K562 (cell line): ENCODE measurements at regions not wholly inside any gene's neighbourhood (a gene's known extent, or its start where the extent isn't known, plus 50 kb on each side); places are given as distances from the start of the nearest gene placed in this dataset.
"Not testable (repeated sequence)": the region's sequence is repeated elsewhere in the genome, so short reads cannot be mapped to it uniquely, and the experiment has no call there.

Experiments used
- ATAC-seq: fragments of 200-7000 bp; cut with Tn5 transposase; 3 replicates; pipeline ENCODE4 v1.9.1; 2020; ENCODE audit warnings: moderate library complexity
- BruUV-seq: library from RNA; stranded (reverse); fragments of 400-500 nt; replicated peaks from 2 replicates; lab custom pipeline; 2021; lab: Mats Ljungman, UMichigan
- CTCF ChIA-PET: fragments of 300-600 bp; formaldehyde crosslinking; extraction: SDS; loops from one replicate; lab custom pipeline; 2021; ENCODE audit warnings: low intra/inter-chr PET ratio; lab: Yijun Ruan, JAX
- POLR2A ChIA-PET: fragments of 300-600, 350-650 bp; sonication (Branson Sonifier 250); formaldehyde crosslinking; extraction: SDS; loops from one replicate; lab custom pipeline; 2021; ENCODE audit warnings: antibody characterized with exemption, inconsistent platforms; lab: Yijun Ruan, JAX
- DNase-seq, 4 experiments: peaks; one replicate each; pipeline versions ENCODE4 v3.0.0 to v3.0.0-alpha.2; 2011 to 2018; ENCODE audit warnings: low spot score in 3 of 4, mixed read lengths in 3 of 4; ENCODE audit errors: extremely low read depth in 1 of 4
- FAIRE-seq: peaks from 2 replicates; lab custom pipeline; 2011; peaks lifted over from hg19 to GRCh38; lab: Jason Lieb, UNC
- H2AFZ ChIP-seq: 2 replicates; pipeline ENCODE4 v1.6.0; 2011; ENCODE audit warnings: low read depth, low read length, control low read depth, inconsistent platforms
- H3K27ac ChIP-seq: fragments of 200-600 bp; 3 replicates; pipeline ENCODE4 v1.8.0; 2011; ENCODE audit warnings: low read depth, mild to moderate bottlenecking, control low read depth, inconsistent platforms, low read length, moderate library complexity, mixed read lengths; ENCODE audit errors: extremely low read depth
- H3K27me3 ChIP-seq, 2 experiments: fragments of 300-600 bp in 1 of 2; 2 replicates in 1 of 2; 3 replicates in 1 of 2; pipeline versions ENCODE4 v1.6.0 to v1.8.0; 2011; ENCODE audit warnings: inconsistent platforms in 2 of 2, low read length in 2 of 2, mild to moderate bottlenecking in 1 of 2, mixed read lengths in 1 of 2, moderate library complexity in 1 of 2; ENCODE audit not compliant: control insufficient read depth in 2 of 2, insufficient read depth in 2 of 2
- H3K36me3 ChIP-seq: fragments of 300-600 bp; 3 replicates; pipeline ENCODE4 v1.8.0; 2011; ENCODE audit warnings: mild to moderate bottlenecking, low read length, inconsistent platforms; ENCODE audit not compliant: control insufficient read depth, insufficient read depth
- H3K4me1 ChIP-seq, 2 experiments: fragments of 200-600 bp in 1 of 2; replicated peaks in 1 of 2; 2 replicates in 1 of 2; 3 replicates in 1 of 2; pipeline versions ENCODE4 v1.5.1 to v1.8.0; 2011; ENCODE audit warnings: inconsistent platforms in 2 of 2, low read length in 2 of 2, mild to moderate bottlenecking in 1 of 2, mixed read lengths in 1 of 2, moderate library complexity in 1 of 2; ENCODE audit not compliant: control insufficient read depth in 2 of 2, insufficient read depth in 2 of 2
- H3K4me2 ChIP-seq: 2 replicates; pipeline ENCODE4 v1.6.1; 2011; ENCODE audit warnings: low read length, control low read depth, inconsistent platforms, mixed read lengths; ENCODE audit not compliant: insufficient read depth
- H3K4me3 ChIP-seq: fragments of 200-600 bp; sonication (generic), shearing (Covaris generic); 2 replicates; pipeline ENCODE4 v1.5.1; 2016; ENCODE audit warnings: control low read depth, inconsistent platforms
- H3K79me2 ChIP-seq: fragments of 200-600 bp; 3 replicates; pipeline ENCODE4 v1.8.0; 2011; ENCODE audit warnings: low read length, inconsistent platforms; ENCODE audit not compliant: control insufficient read depth, insufficient read depth
- H3K9ac ChIP-seq, 2 experiments: 2 replicates each; pipeline versions ENCODE4 v1.6.0 to v1.6.1; 2011; ENCODE audit warnings: low read depth in 2 of 2, low read length in 2 of 2, control low read depth in 1 of 2, inconsistent platforms in 1 of 2, mild to moderate bottlenecking in 1 of 2, mixed read lengths in 1 of 2; ENCODE audit not compliant: insufficient read depth in 1 of 2
- H3K9me1 ChIP-seq: one replicate; pipeline ENCODE4 v1.6.0; 2011; ENCODE audit warnings: inconsistent platforms, mild to moderate bottlenecking, low read length, moderate library complexity; ENCODE audit not compliant: control insufficient read depth, insufficient read depth
- H3K9me3 ChIP-seq: replicated peaks from 2 replicates; pipeline ENCODE4 v1.5.1; 2011; ENCODE audit warnings: low read depth, low read length, inconsistent platforms; ENCODE audit not compliant: control insufficient read depth, insufficient read depth
- H4K20me1 ChIP-seq: replicated peaks from 2 replicates; pipeline ENCODE4 v1.6.1; 2011; ENCODE audit warnings: low read length, inconsistent platforms, mixed read lengths; ENCODE audit not compliant: control insufficient read depth, insufficient read depth
- WGBS: fragments of 100-300 bp; shearing (Covaris generic); methylation state at CpG from one replicate; pipeline ENCODE4 v1.1.6; 2016; ENCODE audit warnings: low coverage, mixed read lengths; ENCODE audit not compliant: insufficient coverage; ENCODE audit errors: missing lambda C conversion rate; 5-methylcytosine and 5-hydroxymethylcytosine counted together
- in situ Hi-C: fragments of 300-500 bp; cut with MboI; formaldehyde crosslinking; loops from 4 replicates; pipeline ENCODE4 v1.15.0; 2018; ENCODE audit warnings: inconsistent platforms, mixed read lengths
- intact Hi-C: fragments of 100-400 bp; cut with micrococcal nuclease; formaldehyde crosslinking; loops from 2 replicates; pipeline ENCODE4 v1.14.2; 2022

DNA sequence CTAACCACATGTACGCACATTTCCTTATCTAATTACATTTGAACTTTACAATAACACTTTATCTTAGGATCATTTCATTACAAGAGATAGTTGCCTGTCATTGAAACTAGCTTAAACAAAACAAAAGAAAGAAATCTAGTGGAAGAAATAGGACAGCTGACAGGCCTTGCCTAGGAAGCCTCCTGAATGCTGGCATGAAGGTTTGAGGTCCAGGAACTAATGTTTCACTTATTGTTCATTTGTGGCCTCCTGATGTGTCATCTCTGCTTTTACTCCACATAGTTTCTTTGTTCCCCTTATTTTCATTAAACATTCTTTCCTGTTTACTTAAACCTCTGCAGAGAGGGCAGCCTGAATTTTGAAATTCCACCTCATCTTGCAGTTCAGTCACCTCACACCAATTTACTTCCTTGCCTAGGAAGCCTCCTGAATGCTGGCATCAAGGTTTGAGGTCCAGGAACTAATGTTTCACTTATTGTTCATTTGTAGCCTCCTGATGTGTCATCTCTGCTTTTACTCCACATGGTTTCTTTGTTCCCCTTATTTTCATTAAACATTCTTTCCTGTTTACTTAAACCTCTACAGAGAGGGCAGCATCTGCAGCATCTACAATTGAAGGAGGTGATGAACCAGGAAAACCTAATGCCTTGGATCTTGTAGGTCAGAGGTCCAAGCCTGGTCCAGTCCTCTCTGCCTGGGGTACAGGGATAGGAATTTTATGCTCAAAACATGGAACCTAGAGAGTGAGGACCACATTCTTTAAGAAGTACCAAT, 319.2 kb downstream of the SPATA31A1 start:
- H3K9ac ChIP-seq, intact Hi-C loops, ATAC-seq, H3K36me3 ChIP-seq, BruUV-seq, H2AFZ ChIP-seq, H3K4me1 ChIP-seq, DNase-seq, H3K79me2 ChIP-seq, H4K20me1 ChIP-seq, POLR2A ChIA-PET, FAIRE-seq, H3K4me3 ChIP-seq, H3K27me3 ChIP-seq, CTCF ChIA-PET, in situ Hi-C loops, H3K4me2 ChIP-seq, H3K27ac ChIP-seq, H3K9me3 ChIP-seq, H3K9me1 ChIP-seq: not testable (repeated sequence)
- no CpG with 5 or more reads among the region's 1 CpG for WGBS

DNA sequence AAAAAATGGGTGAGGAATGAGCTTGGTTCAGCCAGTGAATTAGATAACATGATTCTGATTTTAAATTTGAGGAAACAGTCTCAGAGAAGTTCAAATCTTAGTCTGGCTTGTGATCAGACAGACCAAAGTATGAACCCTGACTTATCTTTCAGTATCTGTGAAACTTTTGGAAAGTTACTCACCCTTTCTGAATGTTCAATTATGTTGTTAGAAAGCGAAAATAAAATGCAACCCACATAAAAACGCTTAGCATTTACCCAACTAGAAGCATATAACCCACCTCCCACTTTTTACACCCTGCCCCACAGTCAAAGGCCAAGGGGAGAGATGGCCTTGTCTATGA, 319.7 kb downstream of the SPATA31A1 start:
- H4K20me1 ChIP-seq, H2AFZ ChIP-seq, H3K4me1 ChIP-seq, H3K27ac ChIP-seq, intact Hi-C loops, H3K36me3 ChIP-seq, CTCF ChIA-PET, FAIRE-seq, H3K9me1 ChIP-seq, ATAC-seq, POLR2A ChIA-PET, H3K27me3 ChIP-seq, H3K4me2 ChIP-seq, DNase-seq, H3K4me3 ChIP-seq, BruUV-seq, in situ Hi-C loops, H3K79me2 ChIP-seq, H3K9me3 ChIP-seq, H3K9ac ChIP-seq: not testable (repeated sequence)
- no CpG with 5 or more reads among the region's 2 CpGs for WGBS

DNA sequence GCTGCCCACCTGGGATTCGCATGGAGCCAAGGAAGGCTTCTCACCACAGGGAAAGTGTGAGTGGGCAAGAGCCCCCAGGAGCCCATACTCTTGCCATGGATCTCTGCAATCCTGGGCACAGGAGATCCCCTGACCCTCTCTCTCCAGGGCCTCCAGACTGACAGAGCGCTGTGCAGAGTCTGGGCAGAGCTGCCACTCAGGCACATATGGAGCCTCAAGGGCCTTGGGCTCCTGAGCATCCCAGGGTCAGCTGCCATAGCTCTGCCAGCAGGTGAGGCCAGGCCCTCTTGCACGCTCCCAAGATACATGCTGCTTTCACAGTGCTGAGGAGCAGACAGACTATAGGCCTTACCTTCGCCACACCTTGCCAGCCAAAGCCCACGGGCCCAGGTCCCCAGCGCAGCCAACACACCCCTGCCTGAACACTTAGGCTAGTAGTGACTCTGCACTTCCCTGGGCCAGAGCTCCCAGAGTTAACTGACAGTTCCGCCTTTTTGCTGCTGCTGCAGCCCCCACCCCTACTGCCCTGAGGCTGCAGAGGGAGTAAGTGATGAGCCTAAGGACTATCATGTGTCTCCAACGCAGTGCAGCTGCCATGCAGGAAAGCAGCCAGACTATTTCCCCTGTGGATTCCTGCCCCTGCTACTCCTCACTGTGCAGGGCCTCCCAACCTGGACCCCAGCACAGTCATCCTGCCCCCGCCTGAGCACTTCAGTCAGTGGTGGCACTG, 323.2 kb downstream of the SPATA31A1 start:
- BruUV-seq, H3K27me3 ChIP-seq, H3K9me1 ChIP-seq, H3K79me2 ChIP-seq, H3K36me3 ChIP-seq, H4K20me1 ChIP-seq, H3K4me1 ChIP-seq, H3K27ac ChIP-seq, H3K9ac ChIP-seq, in situ Hi-C loops, CTCF ChIA-PET, intact Hi-C loops, H3K4me3 ChIP-seq, H2AFZ ChIP-seq, H3K4me2 ChIP-seq, ATAC-seq, DNase-seq, FAIRE-seq, H3K9me3 ChIP-seq, POLR2A ChIA-PET: not testable (repeated sequence)
- WGBS: no CpG with 5 or more reads among the region's 9 CpGs
